ENCODE measurements at regions not wholly inside any gene's neighbourhood (a gene's known extent, or its start where the extent isn't known, plus 50 kb on each side); places are given as distances from the start of the nearest gene placed in this dataset.
A peak's percentile ranks its signal among the peaks of the same experiment; 100 is the strongest.

- FAIRE-seq (no peak), DNase-seq (ENCODE audit: insufficient read length) (no peak)
- TF ChIP-seq TAF1 (IDR thresholded peaks at IDR 0.05; ENCODE audit: borderline replicate concordance, low read depth, low read length) (no peak), POLR2A (IDR thresholded peaks at IDR 0.05; ENCODE audit: low read depth, low read length) (no peak), POLR2AphosphoS5 (IDR thresholded peaks at IDR 0.05; ENCODE audit: low read depth, low read length) (no peak)
These were observed 73.9 kb downstream of the KCTD12 start for GRCh38 chr13:76812206-76812897.

- TF ChIP-seq POLR2AphosphoS5 (IDR thresholded peaks at IDR 0.05; ENCODE audit: low read depth, low read length): no peak
- TF ChIP-seq POLR2A (IDR thresholded peaks at IDR 0.05; ENCODE audit: low read depth, low read length): no peak
- no peak for TF ChIP-seq TAF1 (IDR thresholded peaks at IDR 0.05; ENCODE audit: borderline replicate concordance, low read depth, low read length)
- no peak for DNase-seq (ENCODE audit: insufficient read length)
- no peak for FAIRE-seq
These were observed 76.8 kb downstream of the KCTD12 start for GRCh38 chr13:76809389-76809788.

DNA sequence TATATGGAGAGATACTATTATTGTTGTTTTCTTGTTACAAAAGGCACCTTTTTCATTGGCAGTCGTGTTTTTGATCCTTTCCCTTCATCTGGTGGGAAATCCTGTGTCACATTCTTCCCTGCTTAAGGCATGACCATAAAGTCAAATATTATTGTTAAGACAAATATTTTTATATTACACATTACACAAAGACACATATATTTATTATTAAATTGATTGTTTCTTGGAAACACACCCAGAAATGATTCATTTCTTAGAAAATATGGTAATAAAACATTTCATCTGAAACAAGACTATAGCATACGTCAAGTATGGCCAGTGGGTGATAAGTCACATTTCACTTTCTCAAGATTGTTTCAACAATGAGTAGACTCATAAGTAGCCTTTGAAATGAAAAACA lies 77.3 kb downstream of the KCTD12 start:
- no peak for FAIRE-seq

GRCh38 chr13:76804801-76805200 lies 81.4 kb downstream of the KCTD12 start:
- FAIRE-seq: no peak
- no peak for DNase-seq (ENCODE audit: insufficient read length)
- TF ChIP-seq TAF1 (IDR thresholded peaks at IDR 0.05; ENCODE audit: borderline replicate concordance, low read depth, low read length) (no peak), POLR2A (IDR thresholded peaks at IDR 0.05; ENCODE audit: low read depth, low read length) (no peak), POLR2AphosphoS5 (IDR thresholded peaks at IDR 0.05; ENCODE audit: low read depth, low read length) (no peak)

More for the DNA sequence above, 77.3 kb downstream of the KCTD12 start:
- no peak for DNase-seq (ENCODE audit: insufficient read length)
- TF ChIP-seq POLR2A (IDR thresholded peaks at IDR 0.05; ENCODE audit: low read depth, low read length): no peak
- TF ChIP-seq TAF1 (IDR thresholded peaks at IDR 0.05; ENCODE audit: borderline replicate concordance, low read depth, low read length): no peak
- TF ChIP-seq POLR2AphosphoS5 (IDR thresholded peaks at IDR 0.05; ENCODE audit: low read depth, low read length): no peak

DNA sequence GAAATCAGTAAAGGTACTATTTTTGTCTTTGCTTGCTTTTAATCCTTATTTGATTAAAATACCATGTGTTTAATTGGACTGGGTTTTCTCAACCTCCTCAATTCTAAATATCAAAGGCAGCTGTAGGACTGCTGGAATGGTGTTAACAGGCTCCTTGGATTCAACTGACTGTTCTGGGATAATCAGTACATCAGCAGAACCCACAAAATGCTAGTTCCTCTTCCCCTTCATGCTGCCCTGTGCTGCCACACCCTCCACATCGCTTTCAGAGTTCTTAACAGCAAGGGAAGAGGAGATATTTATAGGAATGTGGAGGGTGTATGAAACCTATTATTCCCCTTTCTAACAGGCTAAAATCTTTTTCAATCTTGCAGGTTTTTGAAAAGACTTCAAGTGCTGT lies 82.4 kb downstream of the KCTD12 start:
- TF ChIP-seq POLR2AphosphoS5 (IDR thresholded peaks at IDR 0.05; ENCODE audit: low read depth, low read length) (no peak), POLR2A (IDR thresholded peaks at IDR 0.05; ENCODE audit: low read depth, low read length) (no peak), TAF1 (IDR thresholded peaks at IDR 0.05; ENCODE audit: borderline replicate concordance, low read depth, low read length) (no peak)
- DNase-seq (ENCODE audit: insufficient read length) (no peak), FAIRE-seq (no peak)

DNA sequence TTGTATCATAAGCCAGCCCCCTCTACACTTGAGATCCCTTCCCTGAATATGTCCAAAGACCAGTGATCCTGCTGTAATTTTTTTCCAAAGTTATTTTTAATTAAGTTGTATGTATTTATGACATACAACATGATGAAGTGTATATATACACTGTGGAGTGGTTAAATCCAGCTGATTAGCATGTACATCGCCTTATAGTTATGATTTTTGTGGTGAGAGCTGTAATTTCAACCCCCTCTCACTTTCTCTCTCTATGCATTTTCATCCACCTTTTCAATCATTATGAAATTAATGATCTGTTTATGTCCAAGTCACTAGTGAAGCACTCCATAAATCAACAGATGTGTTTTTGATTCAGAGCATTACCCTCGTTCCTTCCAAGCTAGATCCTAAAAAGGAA lies 85.3 kb downstream of the KCTD12 start:
- TF ChIP-seq POLR2A (IDR thresholded peaks at IDR 0.05; ENCODE audit: low read depth, low read length): no peak
- no peak for TF ChIP-seq POLR2AphosphoS5 (IDR thresholded peaks at IDR 0.05; ENCODE audit: low read depth, low read length)
- no peak for TF ChIP-seq TAF1 (IDR thresholded peaks at IDR 0.05; ENCODE audit: borderline replicate concordance, low read depth, low read length)
- FAIRE-seq (peak; percentile 21), DNase-seq (ENCODE audit: insufficient read length) (no peak)

DNA sequence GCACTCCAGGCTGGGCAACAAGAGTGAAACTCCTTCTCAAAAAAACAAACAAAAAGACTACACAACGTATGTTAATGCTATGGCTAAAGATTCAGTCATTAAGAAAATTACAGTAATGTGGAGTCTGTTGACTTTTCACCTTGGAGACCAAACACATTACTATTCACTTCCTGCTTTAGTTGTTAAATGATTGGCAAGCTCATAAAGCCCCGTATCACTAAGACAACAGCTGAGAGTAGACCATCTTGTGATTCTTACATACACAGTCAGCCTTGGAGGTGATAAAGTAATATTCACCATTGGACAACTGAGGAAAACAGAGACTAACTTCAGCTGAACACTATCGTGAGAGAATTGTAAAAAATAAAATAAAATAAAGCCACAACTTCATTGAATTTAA lies 86.5 kb downstream of the KCTD12 start:
- FAIRE-seq: no peak

GRCh38 chr13:76798037-76798436 lies 88.2 kb downstream of the KCTD12 start:
- DNase-seq (ENCODE audit: insufficient read length): no peak
- FAIRE-seq: peak; percentile 24
- TF ChIP-seq POLR2AphosphoS5 (IDR thresholded peaks at IDR 0.05; ENCODE audit: low read depth, low read length) (no peak), POLR2A (IDR thresholded peaks at IDR 0.05; ENCODE audit: low read depth, low read length) (no peak), TAF1 (IDR thresholded peaks at IDR 0.05; ENCODE audit: borderline replicate concordance, low read depth, low read length) (no peak)

More for the DNA sequence above, 86.5 kb downstream of the KCTD12 start:
- TF ChIP-seq TAF1 (IDR thresholded peaks at IDR 0.05; ENCODE audit: borderline replicate concordance, low read depth, low read length): no peak
- DNase-seq (ENCODE audit: insufficient read length): no peak

- TF ChIP-seq POLR2A (IDR thresholded peaks at IDR 0.05; ENCODE audit: low read depth, low read length) (no peak), POLR2AphosphoS5 (IDR thresholded peaks at IDR 0.05; ENCODE audit: low read depth, low read length) (no peak), TAF1 (IDR thresholded peaks at IDR 0.05; ENCODE audit: borderline replicate concordance, low read depth, low read length) (no peak)
- FAIRE-seq: no peak
- no peak for DNase-seq (ENCODE audit: insufficient read length)
These were observed 88.8 kb downstream of the KCTD12 start for GRCh38 chr13:76797361-76797760.

- DNase-seq (ENCODE audit: insufficient read length) (no peak), FAIRE-seq (no peak)
- TF ChIP-seq TAF1 (IDR thresholded peaks at IDR 0.05; ENCODE audit: borderline replicate concordance, low read depth, low read length): no peak
- no peak for TF ChIP-seq POLR2AphosphoS5 (IDR thresholded peaks at IDR 0.05; ENCODE audit: low read depth, low read length)
- TF ChIP-seq POLR2A (IDR thresholded peaks at IDR 0.05; ENCODE audit: low read depth, low read length): no peak
These were observed 89.4 kb downstream of the KCTD12 start for GRCh38 chr13:76796851-76797250.

DNA sequence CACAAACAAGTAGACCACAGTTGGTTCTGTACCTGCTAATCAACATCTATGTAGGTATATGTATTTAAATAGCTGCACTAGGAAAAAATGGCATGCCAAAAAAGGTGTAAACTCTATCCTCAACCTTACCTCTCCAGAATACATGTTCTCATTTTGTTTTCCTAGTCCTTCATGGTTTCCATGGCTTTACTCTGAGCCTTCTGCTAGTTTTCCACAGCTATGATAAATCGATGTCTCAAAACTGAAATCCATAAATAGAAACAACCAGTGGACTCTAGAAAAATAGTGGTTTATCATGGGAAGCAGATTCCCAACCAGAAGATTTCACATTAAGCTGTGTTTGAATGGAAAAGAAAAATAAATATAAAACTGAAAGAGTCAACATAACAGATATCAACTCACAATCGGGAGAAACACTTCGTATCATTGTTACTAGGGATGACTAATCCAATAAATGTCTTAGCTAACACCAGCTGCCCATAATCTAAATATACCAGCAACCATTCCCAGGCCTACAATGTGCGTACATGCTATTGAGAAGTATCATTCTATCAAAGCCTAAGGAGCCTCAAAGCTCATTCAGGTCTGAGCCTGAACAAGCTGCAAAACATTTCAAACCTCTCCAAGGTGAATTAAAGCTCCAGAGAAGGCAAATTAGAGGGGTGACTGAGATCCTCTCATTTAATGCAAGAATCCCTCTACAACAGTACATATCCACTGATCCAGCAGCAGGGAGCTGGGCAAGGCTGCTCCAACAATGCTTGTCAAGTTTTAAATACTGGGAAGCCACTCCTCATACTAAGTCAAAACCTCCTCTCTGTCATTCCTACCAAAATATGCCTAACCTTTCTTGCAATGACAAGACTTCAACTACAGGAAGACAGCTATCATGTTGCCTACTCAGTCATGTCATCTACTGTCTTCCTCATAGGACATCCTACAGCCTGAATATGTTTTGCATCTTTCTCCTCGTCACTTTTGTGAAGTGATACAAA lies 90.2 kb downstream of the KCTD12 start:
- FAIRE-seq: no peak
- TF ChIP-seq POLR2AphosphoS5 (IDR thresholded peaks at IDR 0.05; ENCODE audit: low read depth, low read length): no peak
- no peak for TF ChIP-seq POLR2A (IDR thresholded peaks at IDR 0.05; ENCODE audit: low read depth, low read length)
- no peak for TF ChIP-seq TAF1 (IDR thresholded peaks at IDR 0.05; ENCODE audit: borderline replicate concordance, low read depth, low read length)

More for the DNA sequence above, 90.2 kb downstream of the KCTD12 start:
- DNase-seq (ENCODE audit: insufficient read length): no peak
